CD4-positive, alpha-beta T cell (primary cell): ENCODE measurements at regions not wholly inside any gene's neighbourhood (a gene's known extent, or its start where the extent isn't known, plus 50 kb on each side); places are given as distances from the start of the nearest gene placed in this dataset.

Experiments used
- ATAC-seq: fragments of 200-7000 bp; cut with Tn5 transposase; one replicate; pipeline ENCODE4 v1.10.0; 2022; ENCODE audit warnings: mild to moderate bottlenecking; ENCODE audit not compliant: poor library complexity
- CTCF ChIA-PET: fragments of 350-600 bp; sonication (Branson Sonifier 250); formaldehyde crosslinking; loops from one replicate; lab custom pipeline; 2021; ENCODE audit warnings: antibody characterized with exemption, inconsistent platforms; lab: Charles Lee
- POLR2A ChIA-PET: fragments of 350-600 bp; sonication (Branson Sonifier 250); formaldehyde crosslinking; loops from one replicate; lab custom pipeline; 2021; ENCODE audit warnings: antibody characterized with exemption, inconsistent platforms; lab: Charles Lee
- DNase-seq, 14 experiments: peaks; one replicate each; pipeline ENCODE4 v3.0.0-alpha.2; 2013 to 2020; ENCODE audit warnings: mixed read lengths in 2 of 14
- H3K27ac ChIP-seq, 2 donors: one replicate each; pipeline versions ENCODE4 v1.5.1 to v1.7.0; 2013; ENCODE audit warnings: low read length in 2 of 2, low read depth in 1 of 2, mild to moderate bottlenecking in 1 of 2
- H3K27me3 ChIP-seq, 2 experiments: 1 replicate in 1 of 2; 2 replicates in 1 of 2; pipeline versions ENCODE4 v1.6.1 to v1.7.0; 2013; ENCODE audit warnings: low read length in 2 of 2, control low read depth in 1 of 2, mild to moderate bottlenecking in 1 of 2, moderate library complexity in 1 of 2; ENCODE audit not compliant: insufficient read depth in 2 of 2, control insufficient read depth in 1 of 2
- H3K36me3 ChIP-seq: one replicate; pipeline ENCODE4 v1.6.1; 2013; ENCODE audit warnings: low read length, control low read depth; ENCODE audit not compliant: insufficient read depth
- H3K4me1 ChIP-seq: one replicate; pipeline ENCODE4 v1.6.1; 2013; ENCODE audit warnings: low read length, control low read depth; ENCODE audit not compliant: insufficient read depth
- H3K4me3 ChIP-seq: one replicate; pipeline ENCODE4 v1.5.1; 2013; ENCODE audit warnings: mild to moderate bottlenecking, low read length, moderate library complexity
- H3K9me3 ChIP-seq, 2 experiments: 1 replicate in 1 of 2; 2 replicates in 1 of 2; pipeline versions ENCODE4 v1.6.1 to v1.7.0; 2013; ENCODE audit warnings: low read length in 2 of 2, mild to moderate bottlenecking in 2 of 2, control low read depth in 1 of 2, moderate library complexity in 1 of 2; ENCODE audit not compliant: control insufficient read depth in 1 of 2, insufficient read depth in 1 of 2
- H3K27ac Mint-ChIP-seq: one replicate; pipeline ENCODE4 v1.8.0; 2020; ENCODE audit warnings: mixed read lengths
- H3K27me3 Mint-ChIP-seq: one replicate; pipeline ENCODE4 v1.8.0; 2021; ENCODE audit warnings: mixed read lengths
- H3K36me3 Mint-ChIP-seq: one replicate; pipeline ENCODE4 v1.8.0; 2021; ENCODE audit warnings: low read depth, mixed read lengths
- H3K4me1 Mint-ChIP-seq: one replicate; pipeline ENCODE4 v1.8.0; 2021; ENCODE audit warnings: low read depth, mixed read lengths
- H3K4me3 Mint-ChIP-seq: one replicate; pipeline ENCODE4 v1.8.0; 2020; ENCODE audit warnings: mild to moderate bottlenecking, mixed read lengths
- H3K9me3 Mint-ChIP-seq: one replicate; pipeline ENCODE4 v1.8.0; 2020; ENCODE audit warnings: mixed read lengths
- CTCF ChIP-seq: fragments of 200-600 bp; IDR thresholded peaks from one replicate; pipeline ENCODE4 v1.8.0; 2022; ENCODE audit warnings: antibody characterized with exemption, mild to moderate bottlenecking
- intact Hi-C, 2 experiments: fragments of 100-400 bp; cut with DNase I in 1 of 2; cut with micrococcal nuclease in 1 of 2; formaldehyde crosslinking; loops; one replicate each; pipeline versions ENCODE4 v1.15.1 to v1.9.0; 2023 to 2025; cut with DNase I, micrococcal nuclease

GRCh38 chr10:111916011-111916410 is 267.6 kb downstream of the GPAM start:
- POLR2A ChIA-PET: no interaction called here
- Histone ChIP-seq H3K36me3 (no peaks in the 10 kb centered on the region), H3K27me3 (no peaks in the 10 kb centered on the region), H3K4me1 (no peaks in the 10 kb centered on the region), H3K4me3 (no peak overlapping the region), H3K27ac (no peak overlapping the region), H3K9me3 (no peaks in the 10 kb centered on the region)
- intact Hi-C loops: no loop called here
- no peak for ATAC-seq
- Mint-ChIP-seq H3K27me3 (no peaks in the 10 kb centered on the region), H3K36me3 (no peaks in the 10 kb centered on the region), H3K4me1 (no peaks in the 10 kb centered on the region), H3K27ac (no peak overlapping the region), H3K4me3 (no peak overlapping the region), H3K9me3 (no peaks in the 10 kb centered on the region)
- DNase-seq: no peak
- CTCF ChIA-PET: no interaction called here
- no peak for TF ChIP-seq CTCF

- H3K27ac ChIP-seq: no peak overlapping the region
- no peaks in the 10 kb centered on the region for H3K4me1 Mint-ChIP-seq
- no peak overlapping the region for H3K4me3 ChIP-seq
- H3K4me1 ChIP-seq: no peaks in the 10 kb centered on the region
- H3K27me3 Mint-ChIP-seq: no peaks in the 10 kb centered on the region
- H3K27ac Mint-ChIP-seq: no peak overlapping the region
- intact Hi-C loops: no loop called here
- H3K36me3 ChIP-seq: no peaks in the 10 kb centered on the region
- no peak overlapping the region for H3K4me3 Mint-ChIP-seq
- no peaks in the 10 kb centered on the region for H3K36me3 Mint-ChIP-seq
- ATAC-seq (no peak), DNase-seq (no peak)
- no peaks in the 10 kb centered on the region for H3K9me3 ChIP-seq
- POLR2A ChIA-PET: no interaction called here
- H3K27me3 ChIP-seq: no peaks in the 10 kb centered on the region
- no peak for TF ChIP-seq CTCF
- CTCF ChIA-PET: no interaction called here
- H3K9me3 Mint-ChIP-seq: no peaks in the 10 kb centered on the region
Measured at GRCh38 chr10:111921821-111922220, 261.7 kb downstream of the GPAM start.

GRCh38 chr10:111923032-111923431 is 260.5 kb downstream of the GPAM start:
- Mint-ChIP-seq H3K36me3 (no peaks in the 10 kb centered on the region), H3K4me3 (no peak overlapping the region), H3K27ac (no peak overlapping the region), H3K9me3 (no peaks in the 10 kb centered on the region), H3K4me1 (no peaks in the 10 kb centered on the region), H3K27me3 (no peaks in the 10 kb centered on the region)
- H3K9me3 ChIP-seq: no peaks in the 10 kb centered on the region
- no peaks in the 10 kb centered on the region for H3K4me1 ChIP-seq
- ChIA-PET POLR2A (no interaction called here), CTCF (interaction anchor here (1.2 kb wide), 1 partner anchor 10 kb away, joined by 3 read pairs; no protein-coding TSS in a partner anchor)
- DNase-seq (no peak), ATAC-seq (no peak)
- intact Hi-C loops: no loop called here
- no peak overlapping the region for H3K4me3 ChIP-seq
- no peak for TF ChIP-seq CTCF
- H3K36me3 ChIP-seq: no peaks in the 10 kb centered on the region
- H3K27me3 ChIP-seq: no peaks in the 10 kb centered on the region
- no peak overlapping the region for H3K27ac ChIP-seq
